Ascending aorta (tissue), 2 donors: ENCODE measurements at regions not wholly inside any gene's neighbourhood (a gene's known extent, or its start where the extent isn't known, plus 50 kb on each side); places are given as distances from the start of the nearest gene placed in this dataset.
A peak's percentile ranks its signal among the peaks of the same experiment; 100 is the strongest.

Source experiments
- DNase-seq, 2 donors: peaks; one replicate each; pipeline ENCODE4 v3.0.0-alpha.2; 2019; ENCODE audit warnings: low spot score in 2 of 2
- H3K27ac ChIP-seq, 2 donors: fragments of 200-600 bp; sonication (generic); one replicate each; pipeline ENCODE4 v1.5.1; 2016 to 2017; ENCODE audit warnings: mild to moderate bottlenecking in 1 of 2
- H3K27me3 ChIP-seq: fragments of 200-600 bp; sonication (generic); one replicate; pipeline ENCODE4 v1.5.1; 2017
- H3K36me3 ChIP-seq, 2 donors: fragments of 200-600 bp; sonication (generic); one replicate each; pipeline ENCODE4 v1.5.1; 2016
- H3K4me1 ChIP-seq, 2 donors: fragments of 200-600 bp; sonication (generic); one replicate each; pipeline ENCODE4 v1.5.1; 2016 to 2017; ENCODE audit warnings: mild to moderate bottlenecking in 1 of 2
- H3K4me3 ChIP-seq, 2 donors: fragments of 200-600 bp; sonication (generic); one replicate each; pipeline ENCODE4 v1.5.1; 2016 to 2017; ENCODE audit warnings: mild to moderate bottlenecking in 1 of 2
- H3K9me3 ChIP-seq, 2 donors: fragments of 200-600 bp; sonication (generic); one replicate each; pipeline ENCODE4 v1.5.1; 2016
- intact Hi-C: fragments of 100-400 bp; cut with DNase I; formaldehyde crosslinking; loops from one replicate; pipeline ENCODE4 v1.15.1; 2023
- TF ChIP-seq, protein P1 (sequence below), 3 experiments: fragments of 200-600 bp in 2 of 3; fragments of 450-650 bp in 1 of 3; sonication (generic) in 2 of 3; IDR thresholded peaks; one replicate each; pipeline ENCODE4 v1.5.1; 2016 to 2019; ENCODE audit warnings: antibody characterized with exemption in 3 of 3, mild to moderate bottlenecking in 1 of 3, moderate library complexity in 1 of 3

DNA sequence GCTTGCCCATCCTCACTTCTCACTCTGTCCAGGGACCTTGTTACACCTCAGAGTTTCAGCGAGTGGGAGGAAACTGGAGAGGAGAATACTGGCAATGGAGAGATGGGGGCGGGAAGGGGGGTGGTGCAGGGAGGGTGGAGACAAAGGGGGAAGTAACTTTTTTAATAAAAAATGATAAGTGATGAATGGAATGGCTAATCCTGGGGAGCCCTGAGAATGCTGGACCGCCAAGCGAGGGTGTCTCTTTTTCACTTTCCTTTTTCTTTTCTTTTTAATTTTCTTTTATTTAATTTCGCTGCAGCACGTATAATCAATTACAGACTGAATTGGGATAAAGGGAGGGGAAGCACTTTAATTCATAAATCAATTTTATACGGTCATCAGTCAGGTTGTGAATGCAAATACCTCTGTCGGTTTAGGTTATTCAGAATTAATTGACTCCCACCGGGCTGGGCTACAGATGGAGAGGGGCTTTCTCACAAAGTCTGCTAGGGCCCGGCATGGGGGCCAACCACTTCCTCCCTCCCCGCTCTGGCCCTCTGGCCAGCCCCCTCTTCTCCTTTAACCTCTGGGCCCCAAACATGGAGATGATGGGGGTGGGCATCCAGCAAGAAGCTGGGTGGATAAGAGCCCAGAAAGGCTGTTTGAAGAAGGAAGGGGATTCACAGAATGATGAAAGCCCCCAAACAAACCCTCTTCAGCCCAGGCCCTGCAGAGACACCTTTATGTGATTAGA lies 106.8 kb upstream of the BOC start:
- Histone ChIP-seq H3K36me3 (no peaks in the 10 kb centered on the region), H3K27me3 (no peaks in the 10 kb centered on the region), H3K9me3 (no peaks in the 10 kb centered on the region), H3K4me1 (peaks cover 0 to 2% of the 10 kb centered on the region in 2 donors), H3K4me3 (no peak overlapping the region), H3K27ac (peak overlapping the region in 1 of 2 donors; percentile 42)
- TF ChIP-seq, protein P1, sequence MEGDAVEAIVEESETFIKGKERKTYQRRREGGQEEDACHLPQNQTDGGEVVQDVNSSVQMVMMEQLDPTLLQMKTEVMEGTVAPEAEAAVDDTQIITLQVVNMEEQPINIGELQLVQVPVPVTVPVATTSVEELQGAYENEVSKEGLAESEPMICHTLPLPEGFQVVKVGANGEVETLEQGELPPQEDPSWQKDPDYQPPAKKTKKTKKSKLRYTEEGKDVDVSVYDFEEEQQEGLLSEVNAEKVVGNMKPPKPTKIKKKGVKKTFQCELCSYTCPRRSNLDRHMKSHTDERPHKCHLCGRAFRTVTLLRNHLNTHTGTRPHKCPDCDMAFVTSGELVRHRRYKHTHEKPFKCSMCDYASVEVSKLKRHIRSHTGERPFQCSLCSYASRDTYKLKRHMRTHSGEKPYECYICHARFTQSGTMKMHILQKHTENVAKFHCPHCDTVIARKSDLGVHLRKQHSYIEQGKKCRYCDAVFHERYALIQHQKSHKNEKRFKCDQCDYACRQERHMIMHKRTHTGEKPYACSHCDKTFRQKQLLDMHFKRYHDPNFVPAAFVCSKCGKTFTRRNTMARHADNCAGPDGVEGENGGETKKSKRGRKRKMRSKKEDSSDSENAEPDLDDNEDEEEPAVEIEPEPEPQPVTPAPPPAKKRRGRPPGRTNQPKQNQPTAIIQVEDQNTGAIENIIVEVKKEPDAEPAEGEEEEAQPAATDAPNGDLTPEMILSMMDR (IDR thresholded peaks at IDR 0.05), result no peak
- no peak for DNase-seq
- intact Hi-C loops, result no loop called here

DNA sequence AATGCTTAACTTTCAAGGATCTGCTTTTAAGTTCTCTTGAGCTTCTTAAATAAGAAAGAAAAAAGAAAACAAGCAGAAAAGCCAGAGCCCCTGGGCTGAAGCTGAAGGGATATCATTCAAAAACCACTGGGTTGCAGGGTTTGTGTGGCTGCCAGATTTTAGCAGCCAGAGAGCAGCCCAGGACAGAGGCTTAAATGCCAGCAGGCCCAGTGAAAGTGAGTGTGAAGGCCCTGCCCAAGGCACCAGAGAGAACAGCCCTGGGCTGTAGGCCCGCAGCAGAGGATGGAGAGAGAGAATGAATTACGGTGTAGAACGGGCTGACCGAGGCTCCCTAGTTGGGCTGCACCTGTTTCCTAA lies 106.3 kb upstream of the BOC start:
- intact Hi-C loops, result no loop called here
- Histone ChIP-seq H3K27ac (peak overlapping the region in 1 of 2 donors; percentile 42), H3K9me3 (no peaks in the 10 kb centered on the region), H3K27me3 (no peaks in the 10 kb centered on the region), H3K36me3 (no peaks in the 10 kb centered on the region), H3K4me1 (peaks cover 0 to 2% of the 10 kb centered on the region in 2 donors), H3K4me3 (no peak overlapping the region)
- no peak for DNase-seq
- TF ChIP-seq, protein P1 (IDR thresholded peaks at IDR 0.05), result no peak

DNA sequence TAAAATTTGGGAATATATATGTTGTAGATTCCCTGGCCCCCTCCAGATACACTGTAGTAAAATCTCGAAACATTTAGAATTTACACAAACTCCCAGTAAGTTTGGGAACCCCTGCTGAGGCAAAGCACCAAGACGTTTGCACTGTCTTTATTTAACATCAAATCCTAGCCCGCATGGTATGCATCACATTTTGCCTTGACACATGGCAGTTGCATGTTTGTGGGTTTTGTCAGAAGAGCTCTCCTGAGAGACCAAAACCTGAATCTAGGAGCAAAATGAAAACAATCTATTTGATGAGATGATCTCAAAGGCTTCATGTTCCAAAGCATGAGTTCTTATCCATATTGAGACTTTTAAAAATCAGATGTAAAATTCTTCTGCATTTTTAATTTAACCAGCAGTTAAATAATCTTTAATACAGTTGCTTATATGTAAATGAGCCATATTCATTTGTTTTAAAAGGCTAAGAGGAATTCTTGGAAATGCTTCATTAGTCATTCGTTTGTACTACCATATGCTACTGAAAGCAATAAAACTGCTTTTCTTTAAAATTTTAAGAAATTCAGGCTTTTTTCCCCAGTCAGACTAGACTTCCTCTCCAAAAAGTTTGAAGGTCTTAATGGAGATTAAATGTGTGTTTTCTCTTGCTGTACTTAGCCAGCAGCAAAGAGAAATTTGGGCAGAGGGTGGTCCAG lies 105.2 kb upstream of the BOC start:
- Histone ChIP-seq H3K9me3 (no peaks in the 10 kb centered on the region), H3K4me3 (no peak overlapping the region), H3K36me3 (no peaks in the 10 kb centered on the region), H3K27me3 (no peaks in the 10 kb centered on the region), H3K4me1 (peaks cover 0 to 2% of the 10 kb centered on the region in 2 donors), H3K27ac (no peak overlapping the region)
- intact Hi-C loops, result no loop called here
- TF ChIP-seq, protein P1 (IDR thresholded peaks at IDR 0.05), result no peak
- no peak for DNase-seq

DNA sequence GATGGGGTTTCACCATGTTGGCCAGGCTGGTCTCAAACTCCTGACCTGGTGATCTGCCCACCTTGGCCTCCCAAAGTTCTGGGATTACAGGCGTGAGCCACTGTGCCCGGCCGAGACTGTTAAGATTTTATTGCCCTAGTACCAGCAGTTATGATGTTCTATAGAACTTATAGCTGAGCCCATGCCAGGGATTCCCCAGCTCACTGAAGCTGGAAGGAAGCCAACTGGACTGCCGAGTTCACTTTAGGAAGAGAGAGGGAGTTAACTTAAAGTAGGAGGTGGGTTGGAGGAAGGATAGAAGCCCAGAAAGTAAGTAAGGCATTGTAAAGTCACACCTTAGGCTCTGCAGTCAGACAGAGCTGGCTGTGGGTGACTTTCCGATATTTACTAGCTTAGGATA lies 101.1 kb upstream of the BOC start:
- intact Hi-C loops, result no loop called here
- no peak overlapping the region for H3K27ac ChIP-seq
- TF ChIP-seq, protein P1 (IDR thresholded peaks at IDR 0.05), result no peak
- H3K4me1 ChIP-seq, result no peaks in the 10 kb centered on the region
- no peak overlapping the region for H3K4me3 ChIP-seq
- no peaks in the 10 kb centered on the region for H3K27me3 ChIP-seq
- H3K9me3 ChIP-seq, result no peaks in the 10 kb centered on the region
- H3K36me3 ChIP-seq, result no peaks in the 10 kb centered on the region
- DNase-seq, result no peak

DNA sequence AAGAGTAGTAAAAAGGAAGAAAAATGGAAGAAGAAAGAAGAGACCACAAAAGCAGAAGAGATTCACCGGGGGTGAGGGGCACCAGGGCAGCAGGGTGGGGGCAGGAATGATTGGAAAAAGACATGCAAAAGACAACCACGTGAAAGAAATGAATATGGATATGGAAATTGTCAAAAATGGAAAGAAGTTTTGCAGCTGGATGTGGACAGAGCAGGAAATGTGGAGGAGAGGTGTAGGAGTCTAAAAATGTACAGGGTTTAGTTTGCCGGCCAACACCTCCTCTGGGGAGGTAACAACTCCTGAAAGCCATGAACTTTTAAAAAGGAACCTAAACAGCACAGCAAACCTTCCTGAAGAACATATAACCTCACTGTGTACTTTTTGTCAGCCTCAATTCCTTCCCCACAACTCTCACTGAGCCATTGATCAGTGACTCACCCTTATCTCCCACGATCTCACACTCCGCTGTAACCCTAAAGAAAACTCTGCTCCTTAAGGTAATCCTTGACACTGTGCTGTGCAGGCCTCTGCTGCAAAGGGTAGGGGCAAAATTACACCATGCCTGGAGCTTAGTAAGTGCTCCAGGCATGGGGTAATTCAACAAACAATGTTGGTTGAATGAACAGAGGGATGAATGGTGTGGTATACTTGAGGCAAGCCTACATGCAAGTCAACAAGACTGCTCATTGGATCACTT lies 100.2 kb upstream of the BOC start:
- no peak overlapping the region for H3K27ac ChIP-seq
- intact Hi-C loops, result no loop called here
- TF ChIP-seq, protein P1 (IDR thresholded peaks at IDR 0.05), result no peak

More for the DNA sequence above, 100.2 kb upstream of the BOC start:
- DNase-seq, result no peak
- no peaks in the 10 kb centered on the region for H3K4me1 ChIP-seq
- no peaks in the 10 kb centered on the region for H3K36me3 ChIP-seq
- no peak overlapping the region for H3K4me3 ChIP-seq
- H3K9me3 ChIP-seq, result no peaks in the 10 kb centered on the region
- H3K27me3 ChIP-seq, result no peaks in the 10 kb centered on the region
